ENCODE measurements at regions not wholly inside any gene's neighbourhood (a gene's known extent, or its start where the extent isn't known, plus 50 kb on each side); places are given as distances from the start of the nearest gene placed in this dataset.

- TF ChIP-seq CTCF (IDR thresholded peaks at IDR 0.05) = no peak
- TF ChIP-seq POLR2A (IDR thresholded peaks at IDR 0.05) = no peak
Observed at GRCh38 chr6:48541649-48542048, 430.7 kb upstream of the PTCHD4 start.
